Endothelial cell of umbilical vein (primary cell): ENCODE measurements at regions not wholly inside any gene's neighbourhood (a gene's known extent, or its start where the extent isn't known, plus 50 kb on each side); places are given as distances from the start of the nearest gene placed in this dataset.

Experiments used
- JUN ChIP-seq: IDR thresholded peaks from 2 replicates; pipeline ENCODE4 v1.6.1; 2011; ENCODE audit warnings: borderline replicate concordance, low read depth; ENCODE audit not compliant: insufficient read length, insufficient read depth
- POLR2A ChIP-seq: IDR thresholded peaks from 2 replicates; pipeline ENCODE4 v1.6.1; 2012; ENCODE audit warnings: low read depth, mild to moderate bottlenecking, control low read depth, low read length
- POLR2AphosphoS5 ChIP-seq: IDR thresholded peaks from 2 replicates; pipeline ENCODE4 v1.6.1; 2012; ENCODE audit warnings: low read depth, mild to moderate bottlenecking, control low read depth, low read length, moderate library complexity; ENCODE audit not compliant: insufficient read depth
- TF ChIP-seq, protein P1 (sequence below), 2 donors: IDR thresholded peaks; 1 replicate in 1 of 2; 2 replicates in 1 of 2; pipeline ENCODE4 v1.5.1; 2011; ENCODE audit warnings: low read length in 2 of 2, mild to moderate bottlenecking in 2 of 2, moderate library complexity in 2 of 2, control low read depth in 1 of 2, inconsistent platforms in 1 of 2, low read depth in 1 of 2; ENCODE audit not compliant: insufficient read depth in 1 of 2; ENCODE audit errors: extremely low read depth in 1 of 2

DNA sequence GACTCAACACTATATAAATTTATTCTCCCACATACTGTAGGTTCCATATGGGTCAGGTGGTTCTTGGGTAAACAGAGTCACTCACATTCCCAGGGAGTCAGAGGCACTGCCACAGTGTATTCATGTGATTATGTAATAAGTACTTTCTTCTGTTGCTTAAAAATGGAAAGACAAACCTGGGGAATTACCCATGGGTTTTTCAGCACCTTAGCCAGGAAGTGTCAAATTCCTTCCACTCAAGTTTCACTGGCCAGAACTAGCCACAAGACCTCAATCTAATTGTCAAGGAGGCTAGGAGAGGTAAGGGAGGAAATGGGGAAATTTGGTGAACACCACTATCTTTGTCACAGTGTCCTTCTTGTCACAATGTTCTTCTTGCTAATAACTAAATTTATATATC is 333.2 kb upstream of the MDGA2 start:
- TF ChIP-seq, protein P1, sequence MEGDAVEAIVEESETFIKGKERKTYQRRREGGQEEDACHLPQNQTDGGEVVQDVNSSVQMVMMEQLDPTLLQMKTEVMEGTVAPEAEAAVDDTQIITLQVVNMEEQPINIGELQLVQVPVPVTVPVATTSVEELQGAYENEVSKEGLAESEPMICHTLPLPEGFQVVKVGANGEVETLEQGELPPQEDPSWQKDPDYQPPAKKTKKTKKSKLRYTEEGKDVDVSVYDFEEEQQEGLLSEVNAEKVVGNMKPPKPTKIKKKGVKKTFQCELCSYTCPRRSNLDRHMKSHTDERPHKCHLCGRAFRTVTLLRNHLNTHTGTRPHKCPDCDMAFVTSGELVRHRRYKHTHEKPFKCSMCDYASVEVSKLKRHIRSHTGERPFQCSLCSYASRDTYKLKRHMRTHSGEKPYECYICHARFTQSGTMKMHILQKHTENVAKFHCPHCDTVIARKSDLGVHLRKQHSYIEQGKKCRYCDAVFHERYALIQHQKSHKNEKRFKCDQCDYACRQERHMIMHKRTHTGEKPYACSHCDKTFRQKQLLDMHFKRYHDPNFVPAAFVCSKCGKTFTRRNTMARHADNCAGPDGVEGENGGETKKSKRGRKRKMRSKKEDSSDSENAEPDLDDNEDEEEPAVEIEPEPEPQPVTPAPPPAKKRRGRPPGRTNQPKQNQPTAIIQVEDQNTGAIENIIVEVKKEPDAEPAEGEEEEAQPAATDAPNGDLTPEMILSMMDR (IDR thresholded peaks at IDR 0.05; ENCODE audit: extremely low read depth in 1 of 2, insufficient read depth in 1 of 2, low read depth in 1 of 2, low read length in 2 of 2): no peak
- no peak for TF ChIP-seq POLR2AphosphoS5
- TF ChIP-seq POLR2A: no peak
- TF ChIP-seq JUN: no peak
